ENCODE measurements at regions not wholly inside any gene's neighbourhood (a gene's known extent, or its start where the extent isn't known, plus 50 kb on each side); places are given as distances from the start of the nearest gene placed in this dataset.

DNA sequence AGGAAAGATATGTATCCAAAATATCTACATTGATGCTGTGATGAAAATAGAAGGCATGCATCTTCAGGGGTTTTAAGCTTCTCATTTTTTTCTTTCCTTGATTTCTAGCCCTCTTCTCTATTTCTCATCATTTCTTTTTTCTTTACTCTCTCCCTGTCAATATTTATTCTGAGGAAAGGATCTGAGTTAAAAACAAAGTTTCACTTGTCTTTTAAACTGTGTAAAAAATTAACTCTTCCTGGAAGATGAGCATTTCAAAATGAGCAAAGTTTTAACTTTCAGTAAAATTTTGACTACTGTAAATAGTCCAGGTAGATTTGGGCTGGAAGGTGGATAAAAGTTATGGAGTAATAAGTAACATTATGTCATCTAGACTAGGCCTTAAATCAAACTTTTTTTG is 500.2 kb upstream of the GBE1 start:
- H3K4me2 ChIP-seq (ENCODE audit: low read length): no peak overlapping the region
- H3K4me1 ChIP-seq (ENCODE audit: control insufficient read depth, insufficient read depth, low read length): no peaks in the 10 kb centered on the region
- H3K4me3 ChIP-seq (ENCODE audit: low read length): no peak overlapping the region
- no peaks in the 10 kb centered on the region for H3K36me3 ChIP-seq (ENCODE audit: insufficient read depth, low read length)
- no peaks in the 10 kb centered on the region for H3K27me3 ChIP-seq (ENCODE audit: control insufficient read depth, insufficient read depth, low read length)
- H3K9me3 ChIP-seq (replicated peaks; ENCODE audit: low read length): no peaks in the 10 kb centered on the region
- H3K9ac ChIP-seq (ENCODE audit: low read depth, low read length): no peak overlapping the region

DNA sequence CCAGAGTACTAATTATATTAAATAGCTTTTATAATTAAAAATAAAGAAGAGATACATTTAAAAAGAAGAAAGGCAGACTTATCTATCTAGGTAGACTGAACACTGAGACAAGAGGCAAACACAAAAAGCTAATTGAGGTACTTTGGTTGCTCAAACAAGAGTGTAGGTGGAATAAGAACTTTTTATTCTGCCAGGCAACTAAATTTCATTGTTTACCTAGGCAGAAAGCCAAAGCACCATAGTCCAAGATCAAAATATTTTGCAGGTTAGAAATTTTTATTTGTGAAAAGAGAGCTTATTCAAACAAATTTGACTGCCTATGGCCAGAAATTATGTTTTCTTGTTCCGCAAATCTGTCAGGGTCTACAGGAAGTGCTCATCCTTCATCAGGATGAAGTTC is 499.6 kb upstream of the GBE1 start:
- no peaks in the 10 kb centered on the region for H3K27me3 ChIP-seq (ENCODE audit: control insufficient read depth, insufficient read depth, low read length)
- no peak overlapping the region for H3K9ac ChIP-seq (ENCODE audit: low read depth, low read length)
- H3K4me1 ChIP-seq (ENCODE audit: control insufficient read depth, insufficient read depth, low read length): no peaks in the 10 kb centered on the region
- no peak overlapping the region for H3K4me3 ChIP-seq (ENCODE audit: low read length)
- no peak overlapping the region for H3K4me2 ChIP-seq (ENCODE audit: low read length)
- H3K9me3 ChIP-seq (replicated peaks; ENCODE audit: low read length): no peaks in the 10 kb centered on the region
- no peaks in the 10 kb centered on the region for H3K36me3 ChIP-seq (ENCODE audit: insufficient read depth, low read length)

DNA sequence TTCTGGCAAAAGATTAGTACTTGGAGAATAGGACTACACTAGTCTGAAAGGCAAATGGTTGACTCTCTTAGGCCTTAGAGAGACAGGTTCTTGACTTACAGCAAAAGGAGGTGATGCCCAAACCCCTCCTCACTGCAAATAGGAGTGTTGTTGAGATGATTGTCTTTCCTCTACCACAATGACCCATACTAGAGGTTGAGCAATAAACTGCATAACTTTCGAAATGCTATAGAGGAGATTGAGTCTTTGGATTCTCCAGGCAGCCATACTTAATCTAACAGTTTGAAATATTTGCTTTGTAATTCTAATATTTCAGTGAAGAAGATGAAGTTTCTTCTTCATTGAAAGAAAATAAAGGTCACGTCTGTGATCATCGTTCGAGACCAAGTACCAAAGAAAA is 498.5 kb upstream of the GBE1 start:
- H3K4me1 ChIP-seq (ENCODE audit: control insufficient read depth, insufficient read depth, low read length): no peaks in the 10 kb centered on the region
- H3K36me3 ChIP-seq (ENCODE audit: insufficient read depth, low read length): no peaks in the 10 kb centered on the region
- no peak overlapping the region for H3K4me2 ChIP-seq (ENCODE audit: low read length)
- no peak overlapping the region for H3K4me3 ChIP-seq (ENCODE audit: low read length)
- H3K9ac ChIP-seq (ENCODE audit: low read depth, low read length): no peak overlapping the region
- no peaks in the 10 kb centered on the region for H3K9me3 ChIP-seq (replicated peaks; ENCODE audit: low read length)
- H3K27me3 ChIP-seq (ENCODE audit: control insufficient read depth, insufficient read depth, low read length): no peaks in the 10 kb centered on the region

DNA sequence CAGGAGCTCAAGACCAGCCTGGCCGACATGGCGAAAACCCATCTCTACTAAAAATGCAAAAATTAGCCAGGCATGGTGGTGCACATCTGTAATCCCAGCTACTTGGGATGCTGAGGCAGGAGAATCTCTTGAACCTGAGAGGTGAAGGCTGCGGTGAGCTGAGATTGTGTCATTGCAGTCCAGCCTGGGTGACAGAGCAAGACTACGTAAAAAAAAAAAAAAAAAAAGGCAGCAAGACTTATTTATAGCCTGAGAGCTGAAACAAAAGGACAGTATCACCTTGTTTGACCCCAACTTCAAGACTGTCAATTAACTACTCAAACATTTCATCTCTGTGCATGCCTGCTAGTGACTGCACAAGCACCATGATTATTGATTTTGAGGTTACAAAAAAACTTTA is 478.9 kb upstream of the GBE1 start:
- no peak overlapping the region for H3K4me2 ChIP-seq (ENCODE audit: low read length)
- no peaks in the 10 kb centered on the region for H3K27me3 ChIP-seq (ENCODE audit: control insufficient read depth, insufficient read depth, low read length)
- no peak overlapping the region for H3K4me3 ChIP-seq (ENCODE audit: low read length)
- H3K4me1 ChIP-seq (ENCODE audit: control insufficient read depth, insufficient read depth, low read length): no peaks in the 10 kb centered on the region
- no peak overlapping the region for H3K9ac ChIP-seq (ENCODE audit: low read depth, low read length)
- no peaks in the 10 kb centered on the region for H3K9me3 ChIP-seq (replicated peaks; ENCODE audit: low read length)
- no peaks in the 10 kb centered on the region for H3K36me3 ChIP-seq (ENCODE audit: insufficient read depth, low read length)

DNA sequence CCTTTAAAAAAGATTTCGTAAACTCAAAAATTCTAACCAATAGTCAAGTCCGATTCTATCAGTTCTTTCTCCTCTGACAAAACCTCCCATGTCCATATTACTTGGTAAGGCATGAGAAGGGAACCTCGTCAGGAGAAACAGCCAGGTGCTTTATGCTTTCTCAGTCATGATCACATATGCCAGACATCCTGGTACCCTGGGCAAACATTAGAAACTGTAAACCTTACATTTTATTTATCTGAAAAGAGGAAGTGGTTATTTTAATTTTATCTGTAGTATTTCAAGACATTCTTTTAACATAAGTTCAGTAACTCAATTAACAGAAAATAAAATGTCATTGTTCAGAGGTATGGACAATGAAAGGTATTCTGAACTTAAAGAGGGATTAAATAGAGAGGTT is 474.8 kb upstream of the GBE1 start:
- H3K9ac ChIP-seq (ENCODE audit: low read depth, low read length): no peak overlapping the region
- no peak overlapping the region for H3K4me3 ChIP-seq (ENCODE audit: low read length)
- H3K9me3 ChIP-seq (replicated peaks; ENCODE audit: low read length): no peaks in the 10 kb centered on the region
- no peaks in the 10 kb centered on the region for H3K36me3 ChIP-seq (ENCODE audit: insufficient read depth, low read length)
- H3K4me1 ChIP-seq (ENCODE audit: control insufficient read depth, insufficient read depth, low read length): no peaks in the 10 kb centered on the region
- H3K4me2 ChIP-seq (ENCODE audit: low read length): no peak overlapping the region
- no peaks in the 10 kb centered on the region for H3K27me3 ChIP-seq (ENCODE audit: control insufficient read depth, insufficient read depth, low read length)

DNA sequence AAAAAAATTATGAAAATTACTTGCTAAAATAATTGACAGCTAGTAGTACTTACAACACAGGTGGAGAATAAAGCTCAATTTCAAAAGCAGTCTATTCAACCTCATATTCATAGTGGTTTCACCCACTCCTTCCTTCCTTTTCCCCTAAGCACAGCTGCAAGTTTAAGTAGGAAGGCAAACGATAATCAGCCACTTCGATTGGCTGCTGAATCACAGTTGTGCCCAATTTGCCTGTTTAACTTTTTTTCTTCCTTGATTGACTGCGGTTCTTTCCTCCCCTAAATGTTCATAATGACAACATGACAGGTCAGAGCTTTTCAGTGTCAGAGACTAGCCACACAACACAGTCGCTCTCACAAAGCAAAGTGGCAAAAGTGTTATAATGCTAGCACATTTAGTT is 468.0 kb upstream of the GBE1 start:
- Histone ChIP-seq H3K27me3 (ENCODE audit: control insufficient read depth, insufficient read depth, low read length) (no peaks in the 10 kb centered on the region), H3K4me3 (ENCODE audit: low read length) (no peak overlapping the region), H3K4me1 (ENCODE audit: control insufficient read depth, insufficient read depth, low read length) (no peaks in the 10 kb centered on the region), H3K9me3 (replicated peaks; ENCODE audit: low read length) (no peaks in the 10 kb centered on the region), H3K9ac (ENCODE audit: low read depth, low read length) (no peak overlapping the region), H3K36me3 (ENCODE audit: insufficient read depth, low read length) (no peaks in the 10 kb centered on the region), H3K4me2 (ENCODE audit: low read length) (no peak overlapping the region)

DNA sequence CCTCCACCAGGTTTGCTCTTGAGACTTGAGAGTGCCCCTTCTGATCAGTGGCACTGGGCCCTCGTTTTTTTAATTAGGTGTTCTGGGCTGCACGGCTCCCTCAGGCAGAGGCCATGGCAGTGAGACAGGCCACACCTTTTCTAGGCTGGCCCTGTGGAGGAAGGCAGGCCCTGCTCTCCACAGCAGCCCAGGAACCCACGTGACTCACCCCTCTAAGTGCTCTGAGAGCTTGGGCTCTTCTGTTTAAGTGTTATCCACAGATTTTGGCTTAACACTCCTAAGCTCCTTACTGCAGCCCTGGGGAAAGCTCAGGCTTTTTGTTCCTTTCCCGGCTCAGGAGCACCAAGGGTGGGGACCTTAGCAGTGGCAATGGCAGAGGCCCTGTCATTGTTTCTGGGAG is 463.2 kb upstream of the GBE1 start:
- Histone ChIP-seq H3K9ac (ENCODE audit: low read depth, low read length) (no peak overlapping the region), H3K9me3 (replicated peaks; ENCODE audit: low read length) (no peaks in the 10 kb centered on the region), H3K4me3 (ENCODE audit: low read length) (no peak overlapping the region), H3K4me2 (ENCODE audit: low read length) (no peak overlapping the region), H3K36me3 (ENCODE audit: insufficient read depth, low read length) (no peaks in the 10 kb centered on the region), H3K27me3 (ENCODE audit: control insufficient read depth, insufficient read depth, low read length) (no peaks in the 10 kb centered on the region), H3K4me1 (ENCODE audit: control insufficient read depth, insufficient read depth, low read length) (no peaks in the 10 kb centered on the region)

DNA sequence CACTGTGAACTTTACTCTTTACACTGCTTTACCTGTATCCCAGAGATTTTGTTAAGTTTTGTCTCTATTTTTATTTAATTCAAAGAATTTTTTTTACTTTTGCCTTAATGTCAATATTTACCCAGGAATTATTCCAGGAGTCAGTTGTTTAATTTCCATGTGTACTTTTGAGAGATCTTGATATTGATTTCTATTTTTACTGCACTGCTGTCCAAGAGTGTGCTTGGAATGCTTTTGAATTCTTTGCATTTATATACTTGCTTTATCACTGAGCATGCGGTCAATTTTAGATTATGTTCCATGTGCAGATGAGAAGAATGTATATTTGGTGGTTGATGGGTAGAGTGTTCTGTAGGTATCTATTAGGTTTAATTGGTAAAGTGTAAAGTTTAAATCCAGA is 461.0 kb upstream of the GBE1 start:
- H3K4me1 ChIP-seq (ENCODE audit: control insufficient read depth, insufficient read depth, low read length): no peaks in the 10 kb centered on the region
- no peaks in the 10 kb centered on the region for H3K27me3 ChIP-seq (ENCODE audit: control insufficient read depth, insufficient read depth, low read length)
- H3K4me2 ChIP-seq (ENCODE audit: low read length): no peak overlapping the region
- H3K36me3 ChIP-seq (ENCODE audit: insufficient read depth, low read length): no peaks in the 10 kb centered on the region
- no peak overlapping the region for H3K9ac ChIP-seq (ENCODE audit: low read depth, low read length)
- H3K4me3 ChIP-seq (ENCODE audit: low read length): no peak overlapping the region
- no peaks in the 10 kb centered on the region for H3K9me3 ChIP-seq (replicated peaks; ENCODE audit: low read length)

DNA sequence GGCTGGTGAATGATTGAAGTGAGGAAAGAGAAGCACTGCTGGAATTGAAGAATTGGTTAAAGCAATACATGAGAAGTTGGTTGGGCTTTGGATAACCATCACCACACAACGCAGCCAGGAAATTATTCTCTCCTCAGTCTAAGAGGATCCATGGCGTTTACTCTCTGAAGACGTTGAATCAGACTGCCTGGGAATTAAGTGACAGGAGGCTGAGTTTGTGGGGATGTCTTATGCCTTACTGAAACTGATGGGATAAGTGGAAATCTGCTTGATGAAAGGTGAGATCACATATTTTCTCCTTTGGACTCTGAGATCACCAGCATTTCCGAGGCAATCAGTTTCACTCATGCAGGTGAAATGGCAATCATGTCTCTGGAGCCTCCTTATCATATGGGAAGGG is 456.1 kb upstream of the GBE1 start:
- Histone ChIP-seq H3K4me3 (ENCODE audit: low read length) (no peak overlapping the region), H3K9ac (ENCODE audit: low read depth, low read length) (no peak overlapping the region), H3K4me2 (ENCODE audit: low read length) (no peak overlapping the region), H3K9me3 (replicated peaks; ENCODE audit: low read length) (no peaks in the 10 kb centered on the region), H3K4me1 (ENCODE audit: control insufficient read depth, insufficient read depth, low read length) (no peaks in the 10 kb centered on the region), H3K36me3 (ENCODE audit: insufficient read depth, low read length) (no peaks in the 10 kb centered on the region), H3K27me3 (ENCODE audit: control insufficient read depth, insufficient read depth, low read length) (no peaks in the 10 kb centered on the region)

DNA sequence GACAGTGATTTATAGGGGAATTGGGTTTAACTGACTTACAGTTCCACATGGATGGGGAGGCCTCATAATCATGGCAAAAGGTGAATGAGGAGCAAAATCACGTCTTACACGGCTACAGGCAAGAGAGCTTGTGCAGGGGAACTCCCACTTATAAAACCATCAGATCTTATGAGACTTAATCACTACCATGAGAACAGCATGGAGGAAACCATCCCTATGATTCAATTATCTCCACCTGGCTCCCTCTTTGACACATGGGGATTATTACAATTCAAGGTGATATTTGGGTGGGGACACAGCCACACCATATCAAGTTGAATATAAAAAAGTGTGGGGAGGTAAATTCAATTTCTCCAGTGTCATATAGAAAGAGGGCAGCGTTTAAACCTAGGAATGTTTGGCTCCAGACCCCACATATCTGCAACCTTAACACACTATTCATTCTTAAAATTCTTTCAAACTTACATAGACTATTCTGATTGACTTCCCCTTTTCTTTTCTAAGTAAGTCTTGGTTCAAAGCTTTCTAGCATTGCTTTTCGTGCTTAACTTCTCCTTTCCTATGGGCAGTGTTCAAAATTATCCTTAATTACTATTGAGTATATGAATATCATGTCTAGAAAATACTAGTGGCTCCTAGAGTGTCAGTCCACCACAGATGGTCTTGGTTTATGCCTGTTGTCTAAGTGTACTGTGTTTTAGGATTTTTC is 446.7 kb upstream of the GBE1 start:
- Histone ChIP-seq H3K4me3 (ENCODE audit: low read length) (no peak overlapping the region), H3K4me2 (ENCODE audit: low read length) (no peak overlapping the region), H3K9ac (ENCODE audit: low read depth, low read length) (no peak overlapping the region), H3K27me3 (ENCODE audit: control insufficient read depth, insufficient read depth, low read length) (no peaks in the 10 kb centered on the region), H3K4me1 (ENCODE audit: control insufficient read depth, insufficient read depth, low read length) (no peaks in the 10 kb centered on the region), H3K9me3 (replicated peaks; ENCODE audit: low read length) (no peaks in the 10 kb centered on the region), H3K36me3 (ENCODE audit: insufficient read depth, low read length) (no peaks in the 10 kb centered on the region)

DNA sequence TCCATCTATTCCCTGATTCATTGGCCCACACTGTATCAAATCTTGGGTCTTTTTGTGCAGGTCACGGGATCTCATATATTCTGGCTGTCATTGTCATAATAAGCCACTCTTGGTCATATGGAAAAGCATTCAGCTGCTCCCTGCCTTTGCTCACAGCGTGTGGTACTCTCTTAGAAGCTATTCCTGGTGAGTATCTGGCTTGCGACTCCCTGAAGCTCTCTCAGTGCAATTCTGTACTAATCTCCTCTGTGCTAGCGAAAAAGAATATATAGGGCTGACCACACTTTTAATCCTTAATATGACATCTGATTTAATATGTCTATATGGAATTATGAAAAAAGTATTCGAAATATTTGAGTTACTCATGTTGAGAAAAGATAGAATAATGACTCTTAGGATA is 440.8 kb upstream of the GBE1 start:
- Histone ChIP-seq H3K9ac (ENCODE audit: low read depth, low read length) (no peak overlapping the region), H3K9me3 (replicated peaks; ENCODE audit: low read length) (no peaks in the 10 kb centered on the region), H3K36me3 (ENCODE audit: insufficient read depth, low read length) (no peaks in the 10 kb centered on the region), H3K4me2 (ENCODE audit: low read length) (no peak overlapping the region), H3K4me1 (ENCODE audit: control insufficient read depth, insufficient read depth, low read length) (no peaks in the 10 kb centered on the region), H3K4me3 (ENCODE audit: low read length) (no peak overlapping the region), H3K27me3 (ENCODE audit: control insufficient read depth, insufficient read depth, low read length) (no peaks in the 10 kb centered on the region)

DNA sequence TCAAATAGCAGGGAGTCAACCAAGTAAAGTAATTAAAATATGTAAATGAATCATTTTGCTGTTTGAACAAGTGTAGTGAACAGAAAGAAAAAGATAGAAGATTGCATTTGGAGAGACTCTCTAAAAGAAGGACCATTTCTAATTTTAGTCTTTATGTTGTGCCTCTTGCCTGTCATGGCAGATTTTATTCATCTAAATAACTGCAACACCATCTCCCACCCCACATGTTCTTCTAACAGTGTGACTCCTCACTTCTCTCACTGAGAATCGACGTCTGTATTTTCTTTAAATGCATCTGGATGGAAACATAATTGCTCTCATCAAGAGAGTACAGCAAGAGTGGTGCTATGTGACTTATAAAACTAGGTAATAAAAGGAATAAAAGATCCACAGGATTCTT is 439.9 kb upstream of the GBE1 start:
- H3K9ac ChIP-seq (ENCODE audit: low read depth, low read length): no peak overlapping the region
- no peak overlapping the region for H3K4me2 ChIP-seq (ENCODE audit: low read length)
- no peaks in the 10 kb centered on the region for H3K4me1 ChIP-seq (ENCODE audit: control insufficient read depth, insufficient read depth, low read length)
- no peaks in the 10 kb centered on the region for H3K9me3 ChIP-seq (replicated peaks; ENCODE audit: low read length)
- H3K36me3 ChIP-seq (ENCODE audit: insufficient read depth, low read length): no peaks in the 10 kb centered on the region
- no peak overlapping the region for H3K4me3 ChIP-seq (ENCODE audit: low read length)
- no peaks in the 10 kb centered on the region for H3K27me3 ChIP-seq (ENCODE audit: control insufficient read depth, insufficient read depth, low read length)

All from skeletal muscle satellite cell (primary cell).